Transverse colon (tissue), 4 donors: ENCODE measurements at regions not wholly inside any gene's neighbourhood (a gene's known extent, or its start where the extent isn't known, plus 50 kb on each side); places are given as distances from the start of the nearest gene placed in this dataset.

Experiments used
- EP300 ChIP-seq: sonication (generic); formaldehyde crosslinking; IDR thresholded peaks from one replicate; pipeline ENCODE4 v1.6.1; 2017; ENCODE audit warnings: antibody characterized with exemption, low read depth
- POLR2A ChIP-seq: fragments of 450-650 bp; IDR thresholded peaks from one replicate; pipeline ENCODE4 v1.6.1; 2016; ENCODE audit warnings: antibody characterized with exemption, mild to moderate bottlenecking, moderate library complexity
- POLR2AphosphoS5 ChIP-seq, 3 donors: sonication (generic); formaldehyde crosslinking; IDR thresholded peaks; one replicate each; pipeline ENCODE4 v1.6.1; 2016; ENCODE audit warnings: antibody characterized with exemption in 3 of 3
- TF ChIP-seq, protein P1 (sequence below), 5 experiments: fragments of 200-600 bp in 3 of 5; fragments of 450-650 bp in 2 of 5; sonication (generic) in 3 of 5; IDR thresholded peaks; 1 replicate in 2 of 5; 2 replicates in 3 of 5; pipeline ENCODE4 v1.5.1; 2016 to 2017; ENCODE audit warnings: antibody characterized with exemption in 5 of 5, inconsistent platforms in 3 of 5, mild to moderate bottlenecking in 2 of 5, moderate library complexity in 1 of 5

DNA sequence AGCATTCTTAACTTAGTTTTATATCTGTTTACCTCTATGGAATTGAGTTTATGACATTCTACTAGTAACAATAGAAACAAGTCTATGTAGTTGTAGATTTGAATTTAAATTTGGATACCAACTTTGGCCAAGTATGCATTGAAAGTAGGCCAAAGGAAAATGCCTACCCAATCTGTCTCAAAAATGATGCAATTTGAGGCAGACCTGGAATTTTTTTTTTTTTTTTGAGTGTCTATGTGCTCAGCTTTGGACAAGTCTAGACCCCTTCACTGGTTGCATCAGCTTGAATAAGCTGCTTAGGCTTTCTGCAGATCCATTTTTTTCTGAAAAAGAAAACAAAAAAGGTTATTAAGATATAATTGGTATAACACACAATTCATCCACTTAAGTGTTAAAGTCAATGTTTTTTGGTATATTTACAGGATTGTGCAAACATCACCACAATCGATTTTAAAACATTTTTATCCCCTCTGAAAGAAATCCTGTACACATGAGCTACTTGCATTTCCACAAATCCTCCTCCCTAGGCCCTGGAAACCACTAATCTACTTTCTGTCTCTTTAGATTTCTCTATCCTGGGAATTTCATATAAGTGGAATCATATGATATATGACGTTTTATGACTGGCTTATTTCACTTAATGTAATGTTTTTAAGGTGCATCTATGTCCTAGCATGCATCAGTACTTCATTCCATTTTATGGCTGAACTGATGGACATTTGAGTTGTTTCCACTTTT lies 185.1 kb upstream of the CCDC68 start:
- TF ChIP-seq, protein P1, sequence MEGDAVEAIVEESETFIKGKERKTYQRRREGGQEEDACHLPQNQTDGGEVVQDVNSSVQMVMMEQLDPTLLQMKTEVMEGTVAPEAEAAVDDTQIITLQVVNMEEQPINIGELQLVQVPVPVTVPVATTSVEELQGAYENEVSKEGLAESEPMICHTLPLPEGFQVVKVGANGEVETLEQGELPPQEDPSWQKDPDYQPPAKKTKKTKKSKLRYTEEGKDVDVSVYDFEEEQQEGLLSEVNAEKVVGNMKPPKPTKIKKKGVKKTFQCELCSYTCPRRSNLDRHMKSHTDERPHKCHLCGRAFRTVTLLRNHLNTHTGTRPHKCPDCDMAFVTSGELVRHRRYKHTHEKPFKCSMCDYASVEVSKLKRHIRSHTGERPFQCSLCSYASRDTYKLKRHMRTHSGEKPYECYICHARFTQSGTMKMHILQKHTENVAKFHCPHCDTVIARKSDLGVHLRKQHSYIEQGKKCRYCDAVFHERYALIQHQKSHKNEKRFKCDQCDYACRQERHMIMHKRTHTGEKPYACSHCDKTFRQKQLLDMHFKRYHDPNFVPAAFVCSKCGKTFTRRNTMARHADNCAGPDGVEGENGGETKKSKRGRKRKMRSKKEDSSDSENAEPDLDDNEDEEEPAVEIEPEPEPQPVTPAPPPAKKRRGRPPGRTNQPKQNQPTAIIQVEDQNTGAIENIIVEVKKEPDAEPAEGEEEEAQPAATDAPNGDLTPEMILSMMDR (IDR thresholded peaks at IDR 0.05): no peak
- TF ChIP-seq POLR2A (no peak), POLR2AphosphoS5 (IDR thresholded peaks at IDR 0.05) (no peak), EP300 (no peak)
